ENCODE measurements at regions not wholly inside any gene's neighbourhood (a gene's known extent, or its start where the extent isn't known, plus 50 kb on each side); places are given as distances from the start of the nearest gene placed in this dataset.

GRCh38 chr13:73266640-73267180, 207.9 kb downstream of the KLF5 start:
- Histone ChIP-seq H3K27me3 (replicated peaks in 1 of 2; ENCODE audit: control insufficient read depth in 2 of 2, extremely low read depth in 1 of 2, insufficient read depth in 2 of 2, low read length in 1 of 2) (no peaks in the 10 kb centered on the region), H3K9me3 (no peaks in the 10 kb centered on the region), H3K36me3 (ENCODE audit: control insufficient read depth in 2 of 2, extremely low read depth in 1 of 2, insufficient read depth in 1 of 2, low read length in 1 of 2) (no peaks in the 10 kb centered on the region), H3K27ac (ENCODE audit: low read length) (no peak overlapping the region), H3K4me3 (ENCODE audit: control insufficient read depth in 1 of 2, extremely low read depth in 1 of 2, low read length in 1 of 2) (no peak overlapping the region), H3K4me1 (ENCODE audit: control insufficient read depth in 1 of 2, extremely low read depth in 1 of 2, insufficient read depth in 2 of 2, low read length in 2 of 2) (no peaks in the 10 kb centered on the region)
- H3K36me3 Mint-ChIP-seq, result no peaks in the 10 kb centered on the region
- ChIA-PET CTCF (interaction anchor here in 1 of 2 donors (0.6 kb wide), 1 partner anchor 12 kb away, joined by 3 read pairs; no protein-coding TSS in a partner anchor), POLR2A (no interaction called here)
- H3K4me1 Mint-ChIP-seq, result no peaks in the 10 kb centered on the region
- H3K4me3 Mint-ChIP-seq, result no peak overlapping the region
- peaks cover 0 to 7% (median 6%) of the 10 kb centered on the region in 3 donors for H3K9me3 Mint-ChIP-seq
- no peak for ATAC-seq (replicated peaks in 1 of 4)
- H3K27me3 Mint-ChIP-seq, result no peaks in the 10 kb centered on the region
- no peak overlapping the region for H3K27ac Mint-ChIP-seq
- WGBS (ENCODE audit: insufficient coverage), result no CpG with 5 or more reads among the region's 3 CpGs
- DNase-seq, result no peak

GRCh38 chr13:73262862-73263627, 204.2 kb downstream of the KLF5 start:
- H3K9me3 Mint-ChIP-seq, result no peaks in the 10 kb centered on the region
- DNase-seq, result no peak
- no peaks in the 10 kb centered on the region for H3K4me1 Mint-ChIP-seq
- peaks cover 0 to under 1% of the 10 kb centered on the region in 2 experiments for H3K27me3 ChIP-seq (replicated peaks in 1 of 2; ENCODE audit: control insufficient read depth in 2 of 2, extremely low read depth in 1 of 2, insufficient read depth in 2 of 2, low read length in 1 of 2)
- ChIA-PET CTCF (interaction anchor here in 1 of 2 donors (0.6 kb wide), 1 partner anchor 1659 kb away, joined by 3 read pairs; no protein-coding TSS in a partner anchor), POLR2A (no interaction called here)
- no peaks in the 10 kb centered on the region for H3K4me1 ChIP-seq (ENCODE audit: control insufficient read depth in 1 of 2, extremely low read depth in 1 of 2, insufficient read depth in 2 of 2, low read length in 2 of 2)
- H3K9me3 ChIP-seq, result no peaks in the 10 kb centered on the region
- 82% methylated on average over 2 of the region's 5 CpGs for WGBS (ENCODE audit: insufficient coverage)
- H3K4me3 Mint-ChIP-seq, result no peak overlapping the region
- no peak overlapping the region for H3K4me3 ChIP-seq (ENCODE audit: control insufficient read depth in 1 of 2, extremely low read depth in 1 of 2, low read length in 1 of 2)
- H3K27me3 Mint-ChIP-seq, result peaks cover 0 to 5% of the 10 kb centered on the region in 2 donors
- no peak overlapping the region for H3K27ac Mint-ChIP-seq
- no peak for ATAC-seq (replicated peaks in 1 of 4)
- no peak overlapping the region for H3K27ac ChIP-seq (ENCODE audit: low read length)
- no peaks in the 10 kb centered on the region for H3K36me3 Mint-ChIP-seq
- no peaks in the 10 kb centered on the region for H3K36me3 ChIP-seq (ENCODE audit: control insufficient read depth in 2 of 2, extremely low read depth in 1 of 2, insufficient read depth in 1 of 2, low read length in 1 of 2)

- no peaks in the 10 kb centered on the region for H3K36me3 ChIP-seq (ENCODE audit: control insufficient read depth in 2 of 2, extremely low read depth in 1 of 2, insufficient read depth in 1 of 2, low read length in 1 of 2)
- no peak overlapping the region for H3K27ac ChIP-seq (ENCODE audit: low read length)
- WGBS (ENCODE audit: insufficient coverage), result no CpG with 5 or more reads among the region's 4 CpGs
- Mint-ChIP-seq H3K27me3 (peaks cover 0 to 5% of the 10 kb centered on the region in 2 donors), H3K9me3 (no peaks in the 10 kb centered on the region), H3K36me3 (no peaks in the 10 kb centered on the region), H3K4me1 (no peaks in the 10 kb centered on the region), H3K4me3 (no peak overlapping the region), H3K27ac (no peak overlapping the region)
- DNase-seq (no peak), ATAC-seq (replicated peaks in 1 of 4) (no peak)
- CTCF ChIA-PET, result no interaction called here
- H3K9me3 ChIP-seq, result no peaks in the 10 kb centered on the region
- H3K27me3 ChIP-seq (replicated peaks in 1 of 2; ENCODE audit: control insufficient read depth in 2 of 2, extremely low read depth in 1 of 2, insufficient read depth in 2 of 2, low read length in 1 of 2), result peaks cover 0 to 2% of the 10 kb centered on the region in 2 experiments
- POLR2A ChIA-PET, result no interaction called here
- no peak overlapping the region for H3K4me3 ChIP-seq (ENCODE audit: control insufficient read depth in 1 of 2, extremely low read depth in 1 of 2, low read length in 1 of 2)
- H3K4me1 ChIP-seq (ENCODE audit: control insufficient read depth in 1 of 2, extremely low read depth in 1 of 2, insufficient read depth in 2 of 2, low read length in 2 of 2), result no peaks in the 10 kb centered on the region
Observed at GRCh38 chr13:73261739-73262216, 203.0 kb downstream of the KLF5 start.

- no peak overlapping the region for H3K4me3 ChIP-seq (ENCODE audit: control insufficient read depth in 1 of 2, extremely low read depth in 1 of 2, low read length in 1 of 2)
- 100% methylated on average over 2 of the region's 14 CpGs for WGBS (ENCODE audit: insufficient coverage)
- no peaks in the 10 kb centered on the region for H3K36me3 ChIP-seq (ENCODE audit: control insufficient read depth in 2 of 2, extremely low read depth in 1 of 2, insufficient read depth in 1 of 2, low read length in 1 of 2)
- H3K27me3 ChIP-seq (replicated peaks in 1 of 2; ENCODE audit: control insufficient read depth in 2 of 2, extremely low read depth in 1 of 2, insufficient read depth in 2 of 2, low read length in 1 of 2), result peaks cover 0 to 2% of the 10 kb centered on the region in 2 experiments
- ChIA-PET CTCF (no interaction called here), POLR2A (no interaction called here)
- Mint-ChIP-seq H3K36me3 (no peaks in the 10 kb centered on the region), H3K27me3 (peaks cover 0 to 5% of the 10 kb centered on the region in 2 donors), H3K4me1 (no peaks in the 10 kb centered on the region), H3K9me3 (no peaks in the 10 kb centered on the region), H3K4me3 (no peak overlapping the region), H3K27ac (no peak overlapping the region)
- DNase-seq (no peak), ATAC-seq (replicated peaks in 1 of 4) (no peak)
- no peak overlapping the region for H3K27ac ChIP-seq (ENCODE audit: low read length)
- no peaks in the 10 kb centered on the region for H3K9me3 ChIP-seq
- H3K4me1 ChIP-seq (ENCODE audit: control insufficient read depth in 1 of 2, extremely low read depth in 1 of 2, insufficient read depth in 2 of 2, low read length in 2 of 2), result no peaks in the 10 kb centered on the region
Observed at GRCh38 chr13:73259061-73260017, 200.5 kb downstream of the KLF5 start.

- Mint-ChIP-seq H3K27me3 (peaks cover 0 to 5% of the 10 kb centered on the region in 2 donors), H3K36me3 (no peaks in the 10 kb centered on the region), H3K4me1 (no peaks in the 10 kb centered on the region), H3K4me3 (no peak overlapping the region), H3K27ac (no peak overlapping the region), H3K9me3 (no peaks in the 10 kb centered on the region)
- Histone ChIP-seq H3K27ac (ENCODE audit: low read length) (no peak overlapping the region), H3K4me1 (ENCODE audit: control insufficient read depth in 1 of 2, extremely low read depth in 1 of 2, insufficient read depth in 2 of 2, low read length in 2 of 2) (no peaks in the 10 kb centered on the region), H3K27me3 (replicated peaks in 1 of 2; ENCODE audit: control insufficient read depth in 2 of 2, extremely low read depth in 1 of 2, insufficient read depth in 2 of 2, low read length in 1 of 2) (peaks cover 0 to 2% of the 10 kb centered on the region in 2 experiments), H3K36me3 (ENCODE audit: control insufficient read depth in 2 of 2, extremely low read depth in 1 of 2, insufficient read depth in 1 of 2, low read length in 1 of 2) (no peaks in the 10 kb centered on the region), H3K4me3 (ENCODE audit: control insufficient read depth in 1 of 2, extremely low read depth in 1 of 2, low read length in 1 of 2) (no peak overlapping the region), H3K9me3 (no peaks in the 10 kb centered on the region)
- DNase-seq (no peak), ATAC-seq (replicated peaks in 1 of 4) (no peak)
- WGBS (ENCODE audit: insufficient coverage), result 75% methylated on average over 3 of the region's 4 CpGs
- CTCF ChIA-PET, result no interaction called here
- POLR2A ChIA-PET, result no interaction called here
Observed at GRCh38 chr13:73258406-73258805, 199.6 kb downstream of the KLF5 start.

GRCh38 chr13:73254827-73255226, 196.0 kb downstream of the KLF5 start:
- ChIA-PET POLR2A (no interaction called here), CTCF (interaction anchor here (0.6 kb wide), 2 partner anchors 9 to 12 kb away, joined by 3 read pairs; no protein-coding TSS in a partner anchor)
- Mint-ChIP-seq H3K27ac (no peak overlapping the region), H3K4me1 (no peaks in the 10 kb centered on the region), H3K27me3 (peaks cover 0 to 5% of the 10 kb centered on the region in 2 donors), H3K9me3 (no peaks in the 10 kb centered on the region), H3K36me3 (no peaks in the 10 kb centered on the region), H3K4me3 (no peak overlapping the region)
- peaks cover 0 to 2% of the 10 kb centered on the region in 2 experiments for H3K27me3 ChIP-seq (replicated peaks in 1 of 2; ENCODE audit: control insufficient read depth in 2 of 2, extremely low read depth in 1 of 2, insufficient read depth in 2 of 2, low read length in 1 of 2)
- ATAC-seq (replicated peaks in 1 of 4) (no peak), DNase-seq (no peak)
- no peak overlapping the region for H3K4me3 ChIP-seq (ENCODE audit: control insufficient read depth in 1 of 2, extremely low read depth in 1 of 2, low read length in 1 of 2)
- no peaks in the 10 kb centered on the region for H3K4me1 ChIP-seq (ENCODE audit: control insufficient read depth in 1 of 2, extremely low read depth in 1 of 2, insufficient read depth in 2 of 2, low read length in 2 of 2)
- H3K9me3 ChIP-seq, result no peaks in the 10 kb centered on the region
- WGBS (ENCODE audit: insufficient coverage), result no CpG with 5 or more reads among the region's 2 CpGs
- H3K36me3 ChIP-seq (ENCODE audit: control insufficient read depth in 2 of 2, extremely low read depth in 1 of 2, insufficient read depth in 1 of 2, low read length in 1 of 2), result no peaks in the 10 kb centered on the region
- no peak overlapping the region for H3K27ac ChIP-seq (ENCODE audit: low read length)

Measured in T-cell (primary cell).